GM12865 (cell line): ENCODE measurements at regions not wholly inside any gene's neighbourhood (a gene's known extent, or its start where the extent isn't known, plus 50 kb on each side); places are given as distances from the start of the nearest gene placed in this dataset.

Experiments
- DNase-seq: peaks from one replicate; pipeline ENCODE4 v3.0.0; 2010; ENCODE audit warnings: low read depth
- H3K4me3 ChIP-seq: 2 replicates; pipeline ENCODE4 v1.5.1; 2011; ENCODE audit warnings: mild to moderate bottlenecking, low read depth, low read length, control low read depth
- CTCF ChIP-seq: IDR thresholded peaks from 2 replicates; pipeline ENCODE4 v1.5.1; 2011; ENCODE audit warnings: low read length, control low read depth, low read depth, inconsistent platforms; ENCODE audit not compliant: insufficient read depth; ENCODE audit errors: missing control alignments

- no peak for TF ChIP-seq CTCF
- no peak for DNase-seq
- no peak overlapping the region for H3K4me3 ChIP-seq
Observed at GRCh38 chr11:27786864-27787263, 86.6 kb upstream of the BDNF start.

GRCh38 chr11:27786331-27786730 is 86.1 kb upstream of the BDNF start:
- no peak for DNase-seq
- no peak overlapping the region for H3K4me3 ChIP-seq
- TF ChIP-seq CTCF, result no peak

- no peak overlapping the region for H3K4me3 ChIP-seq
- DNase-seq, result no peak
- TF ChIP-seq CTCF, result no peak
Observed at GRCh38 chr11:27783701-27784355, 83.6 kb upstream of the BDNF start.

GRCh38 chr11:27777033-27777432 is 76.8 kb upstream of the BDNF start:
- no peak for TF ChIP-seq CTCF
- DNase-seq, result no peak
- H3K4me3 ChIP-seq, result no peak overlapping the region

- H3K4me3 ChIP-seq, result no peak overlapping the region
- no peak for DNase-seq
- TF ChIP-seq CTCF, result no peak
Observed at GRCh38 chr11:27773884-27774283, 73.6 kb upstream of the BDNF start.

- no peak for TF ChIP-seq CTCF
- H3K4me3 ChIP-seq, result no peak overlapping the region
- no peak for DNase-seq
Observed at GRCh38 chr11:27771516-27771915, 71.3 kb upstream of the BDNF start.

- no peak overlapping the region for H3K4me3 ChIP-seq
- TF ChIP-seq CTCF, result no peak
- no peak for DNase-seq
Observed at GRCh38 chr11:27770576-27770975, 70.3 kb upstream of the BDNF start.
